ENCODE measurements at regions not wholly inside any gene's neighbourhood (a gene's known extent, or its start where the extent isn't known, plus 50 kb on each side); places are given as distances from the start of the nearest gene placed in this dataset.
"Not testable (repeated sequence)": the region's sequence is repeated elsewhere in the genome, so short reads cannot be mapped to it uniquely, and the experiment has no call there.

GRCh38 chr4:189124149-189124758 lies 816.4 kb upstream of the FRG1 start:
- DNase-seq, result no peak

DNA sequence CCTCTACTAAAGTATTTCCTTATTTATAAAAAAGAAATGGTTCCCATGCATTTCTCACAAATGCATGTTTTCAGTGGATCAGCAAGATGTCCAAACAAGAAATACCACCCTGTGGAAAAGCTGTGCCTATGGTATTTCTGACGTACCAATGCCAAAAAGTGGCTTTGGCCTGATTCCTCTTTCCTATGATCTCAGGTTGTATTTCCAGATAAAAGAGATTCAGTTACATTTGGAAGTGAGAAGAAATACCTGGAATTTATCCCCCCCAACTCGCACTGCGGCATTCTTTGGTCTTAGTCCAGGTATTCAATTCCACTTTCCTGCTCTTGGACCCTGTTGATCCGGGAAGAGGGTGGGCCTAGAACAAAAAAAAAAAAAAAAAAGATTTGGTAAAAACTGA lies 815.9 kb upstream of the FRG1 start:
- DNase-seq, result no peak

DNA sequence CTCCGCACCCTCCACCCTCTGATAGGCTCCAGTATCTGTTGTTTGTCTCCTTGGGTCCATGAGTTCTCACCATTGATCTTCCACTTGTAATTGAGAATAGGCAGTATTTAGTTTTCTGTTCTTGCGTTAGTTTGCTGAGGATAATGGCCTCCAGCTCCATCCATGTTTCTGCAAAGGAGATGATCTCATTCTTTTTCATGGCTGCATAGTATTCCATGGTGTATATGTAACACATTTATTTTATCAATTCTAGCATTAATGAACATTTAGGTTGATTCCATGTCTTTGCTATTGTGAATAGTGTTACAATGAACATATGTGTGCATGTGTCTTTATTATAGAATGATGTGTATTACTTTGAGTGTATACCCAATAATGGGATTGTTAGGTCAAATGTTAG lies 814.6 kb upstream of the FRG1 start:
- DNase-seq, result no peak

DNA sequence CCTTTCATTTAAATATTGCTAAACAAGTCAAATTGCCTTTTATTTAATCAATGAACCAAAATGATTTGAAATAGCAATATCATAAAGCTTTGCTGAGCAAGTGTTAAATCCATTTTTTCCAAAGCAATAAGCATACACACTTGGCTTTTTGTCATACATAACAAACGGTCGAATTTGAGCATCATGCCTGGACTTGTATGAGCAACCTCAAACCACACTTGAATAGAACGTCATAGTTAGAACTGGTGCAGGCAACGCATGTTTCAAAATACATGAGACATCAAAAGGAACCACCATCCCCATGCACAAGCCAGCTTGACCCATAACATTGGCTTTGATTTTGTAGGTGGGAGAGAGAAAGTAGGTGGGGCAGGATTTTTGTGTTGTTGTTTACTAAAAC lies 812.3 kb upstream of the FRG1 start:
- DNase-seq, result no peak

DNA sequence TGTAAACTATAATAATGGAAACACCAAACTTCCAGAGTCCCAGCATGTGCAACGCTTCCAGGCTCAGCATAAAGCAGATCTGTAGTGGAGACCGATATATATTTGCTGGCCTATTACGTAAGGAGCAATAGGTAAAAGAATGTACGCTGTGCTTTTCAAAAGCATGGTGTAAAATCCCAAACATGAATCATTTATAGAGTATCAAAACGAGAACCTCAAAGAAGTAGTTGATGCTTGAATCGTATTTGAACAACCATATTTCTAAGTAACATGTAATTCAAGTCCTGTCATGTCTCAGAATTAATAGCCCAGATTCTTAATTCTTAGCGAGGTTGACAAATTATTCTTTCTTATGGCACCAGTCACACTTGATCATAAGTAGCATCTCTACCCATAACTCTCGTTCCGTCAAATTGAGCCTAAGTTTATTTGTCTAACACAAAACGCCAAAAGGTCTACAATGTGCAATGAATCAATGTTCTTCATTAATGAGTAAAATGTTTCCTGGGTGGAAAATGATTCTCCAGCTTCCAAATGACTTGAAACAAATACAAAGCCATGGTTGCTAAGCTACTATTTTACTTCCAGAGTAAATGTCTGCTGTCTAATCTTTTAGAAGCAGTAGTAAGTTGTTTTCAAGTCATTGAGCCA lies 811.5 kb upstream of the FRG1 start:
- no peak for DNase-seq

DNA sequence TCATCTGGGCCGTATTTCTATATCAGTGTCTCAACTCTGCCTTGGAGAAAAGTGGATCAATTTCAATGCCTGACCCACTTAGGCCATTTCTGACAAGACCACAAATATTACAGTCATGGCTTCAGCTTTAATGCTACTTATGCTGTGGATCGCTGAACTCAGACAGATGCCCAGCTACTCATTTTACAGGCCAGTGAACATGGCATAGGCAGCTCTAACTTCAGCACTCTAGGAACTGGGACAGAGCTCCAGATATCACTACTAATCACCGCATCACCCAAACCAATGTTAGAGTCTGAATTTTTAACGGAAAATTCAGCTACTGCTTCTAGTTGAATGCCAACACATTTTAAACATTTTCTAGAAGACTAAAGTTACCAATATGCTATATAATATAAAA lies 809.6 kb upstream of the FRG1 start:
- no peak for DNase-seq

- no peak for DNase-seq
Observed at GRCh38 chr4:189136462-189136861, 804.2 kb upstream of the FRG1 start.

DNA sequence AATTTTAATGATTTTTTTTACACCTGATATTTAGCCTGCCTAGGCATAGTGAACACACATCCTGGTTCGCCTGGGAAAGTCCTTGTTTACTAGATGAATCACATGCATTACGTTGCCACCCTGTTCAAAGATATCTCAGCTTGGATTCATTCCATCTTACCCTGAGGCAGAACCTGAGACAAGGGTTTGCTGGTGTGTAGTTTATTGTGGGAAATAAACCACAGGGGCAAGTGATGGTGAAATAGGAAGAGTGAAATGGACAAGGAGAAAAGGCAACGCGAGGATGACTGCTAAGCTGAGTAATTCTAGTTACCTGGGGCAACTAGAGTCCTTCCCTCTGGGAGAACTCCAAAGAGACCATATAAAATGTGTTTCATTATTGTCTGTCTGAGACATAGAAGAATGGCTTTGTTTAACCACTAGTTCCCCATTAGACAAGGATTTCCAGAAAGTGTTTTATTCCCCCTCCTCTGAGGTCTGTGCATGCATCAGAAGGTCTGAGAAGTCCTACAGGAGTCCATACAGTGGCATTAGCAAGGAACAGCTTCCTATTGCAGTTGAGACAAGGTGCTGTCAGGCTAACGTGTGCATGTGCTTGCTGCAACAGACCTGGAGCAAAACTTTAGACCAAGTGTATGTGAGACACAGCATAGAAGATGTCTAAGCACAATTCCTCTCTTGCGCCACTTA lies 797.3 kb upstream of the FRG1 start:
- no peak for DNase-seq

GRCh38 chr4:189147005-189147929 lies 793.4 kb upstream of the FRG1 start:
- DNase-seq, result no peak

DNA sequence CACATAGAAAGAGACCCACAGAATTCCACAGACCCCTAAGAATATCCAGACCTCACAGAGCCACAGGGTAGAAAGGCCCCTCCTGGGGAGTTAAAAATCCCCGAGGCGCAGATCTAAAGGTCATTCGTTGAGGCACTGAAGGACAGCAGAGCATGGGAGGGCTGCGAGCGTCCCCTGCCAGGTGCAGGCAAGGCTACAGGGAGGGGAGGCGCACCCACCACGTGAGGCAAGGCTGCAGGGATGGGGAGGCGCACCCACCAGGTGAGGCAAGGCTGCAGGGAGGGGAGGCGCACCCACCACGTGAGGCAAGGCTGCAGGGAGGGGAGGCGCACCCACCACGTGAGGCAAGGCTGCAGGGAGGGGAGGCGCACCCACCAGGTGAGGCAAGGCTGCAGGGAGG lies 785.6 kb upstream of the FRG1 start:
- DNase-seq, result not testable (repeated sequence)

DNA sequence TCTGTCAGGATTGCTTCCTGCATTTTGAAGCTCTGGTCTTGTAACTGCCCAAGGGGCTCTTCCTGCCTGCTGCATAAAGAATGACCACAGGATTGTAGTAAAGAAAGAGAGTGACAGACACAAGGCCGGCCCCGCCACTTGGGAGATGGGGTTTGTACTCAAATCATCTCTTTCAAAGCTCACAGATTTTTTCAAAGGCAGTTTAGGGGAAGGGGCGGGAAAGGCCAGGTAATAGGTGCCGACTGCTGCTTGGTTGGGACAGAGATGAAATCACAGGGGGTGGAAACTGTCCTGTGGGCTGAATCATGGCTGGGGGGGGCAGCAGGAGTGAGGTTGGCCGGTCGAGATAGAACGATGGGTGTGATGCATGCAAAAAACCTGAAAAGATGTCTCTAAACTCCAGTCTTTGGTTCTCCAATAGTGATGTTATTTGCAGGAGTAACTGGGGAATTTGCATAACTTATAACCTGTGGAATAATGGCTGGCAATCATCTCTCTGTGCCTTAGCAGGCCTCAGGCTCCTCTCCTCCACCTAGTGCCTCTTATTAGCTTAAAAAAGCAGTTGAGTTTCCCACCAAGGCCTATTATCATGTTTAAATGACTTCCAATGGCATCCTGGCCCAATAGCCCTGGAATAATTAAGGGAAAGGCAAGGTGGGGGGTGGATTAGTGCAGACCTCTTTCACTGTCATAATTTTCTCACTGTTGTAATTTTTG lies 778.4 kb upstream of the FRG1 start:
- DNase-seq, result no peak

DNA sequence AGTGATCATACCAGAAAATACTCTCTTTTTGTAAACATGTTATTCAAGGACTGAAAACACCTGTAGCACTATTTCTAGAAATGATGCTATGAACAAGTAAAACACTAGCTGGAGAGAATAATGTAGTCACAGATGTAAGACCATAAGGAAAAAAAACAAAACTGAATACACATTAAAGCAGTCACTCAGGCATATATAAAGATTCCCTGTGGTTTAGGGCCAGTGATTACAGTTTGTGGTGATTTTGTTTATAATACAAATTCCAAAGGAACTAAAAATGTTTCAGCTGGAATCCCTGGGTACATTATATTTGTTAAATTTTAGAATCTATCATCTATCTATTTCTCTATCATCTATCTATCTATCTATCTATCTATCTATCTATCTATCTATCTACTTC lies 777.8 kb upstream of the FRG1 start:
- DNase-seq, result no peak

GRCh38 chr4:189176002-189176401 lies 764.7 kb upstream of the FRG1 start:
- no peak for DNase-seq

GRCh38 chr4:189177130-189177529 lies 763.5 kb upstream of the FRG1 start:
- DNase-seq, result no peak

GRCh38 chr4:189178125-189178746 lies 762.4 kb upstream of the FRG1 start:
- no peak for DNase-seq

DNA sequence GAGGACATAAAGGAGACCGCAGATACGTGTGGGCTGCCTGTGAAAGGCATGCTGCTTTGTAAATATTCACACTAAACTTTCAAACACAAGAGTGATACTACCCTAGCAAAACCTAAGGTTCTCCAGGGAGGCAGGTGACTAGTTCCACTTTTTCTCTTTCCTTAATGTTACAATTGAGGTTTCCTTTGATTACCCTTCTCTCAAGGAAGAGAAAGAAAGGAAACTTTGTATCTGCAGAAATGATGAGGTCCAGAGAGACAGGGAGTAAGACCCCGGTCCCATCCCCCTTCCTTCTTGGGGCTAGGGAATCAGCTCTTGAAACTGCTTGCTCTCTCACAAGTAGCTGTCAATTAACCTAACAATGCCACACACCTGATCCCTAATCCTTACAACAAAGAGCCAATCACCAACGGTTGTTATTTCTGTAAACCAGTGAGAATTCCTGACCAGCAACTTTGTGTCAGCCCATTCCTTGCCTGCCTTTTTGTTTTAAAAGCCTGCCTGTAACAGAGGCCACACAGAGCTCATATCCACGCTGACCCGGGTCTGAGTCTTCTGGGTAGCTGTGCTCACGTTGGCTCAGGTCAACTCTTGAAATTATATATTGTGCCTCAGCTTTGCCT lies 754.8 kb upstream of the FRG1 start:
- no peak for DNase-seq

DNA sequence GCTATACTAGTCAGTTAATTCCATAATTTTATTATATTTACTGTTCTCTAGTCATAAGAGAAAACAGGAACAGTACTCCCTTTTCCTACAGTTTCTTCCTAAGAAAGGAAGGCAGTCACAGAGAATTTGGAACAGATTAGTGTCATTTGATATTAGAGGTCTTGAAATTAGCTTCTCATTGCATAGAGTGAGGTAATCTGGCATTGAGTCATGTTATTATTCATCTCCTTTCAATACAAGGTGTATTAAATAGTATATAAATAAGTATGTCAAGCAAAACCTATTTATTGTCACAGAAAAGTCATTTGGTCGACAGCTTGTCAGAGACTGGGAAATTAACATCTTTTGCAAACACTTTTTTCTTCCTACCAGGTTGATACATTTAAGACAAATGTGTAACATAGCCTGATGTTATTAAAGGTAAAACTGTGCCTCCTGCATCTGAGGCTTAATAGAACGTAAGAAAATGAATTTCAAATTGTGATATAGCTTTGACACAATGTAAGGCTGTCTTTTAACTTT lies 753.1 kb upstream of the FRG1 start:
- no peak for DNase-seq

- no peak for DNase-seq
Observed at GRCh38 chr4:189198624-189199023, 742.0 kb upstream of the FRG1 start.

GRCh38 chr4:189200353-189200752 lies 740.3 kb upstream of the FRG1 start:
- no peak for DNase-seq

DNA sequence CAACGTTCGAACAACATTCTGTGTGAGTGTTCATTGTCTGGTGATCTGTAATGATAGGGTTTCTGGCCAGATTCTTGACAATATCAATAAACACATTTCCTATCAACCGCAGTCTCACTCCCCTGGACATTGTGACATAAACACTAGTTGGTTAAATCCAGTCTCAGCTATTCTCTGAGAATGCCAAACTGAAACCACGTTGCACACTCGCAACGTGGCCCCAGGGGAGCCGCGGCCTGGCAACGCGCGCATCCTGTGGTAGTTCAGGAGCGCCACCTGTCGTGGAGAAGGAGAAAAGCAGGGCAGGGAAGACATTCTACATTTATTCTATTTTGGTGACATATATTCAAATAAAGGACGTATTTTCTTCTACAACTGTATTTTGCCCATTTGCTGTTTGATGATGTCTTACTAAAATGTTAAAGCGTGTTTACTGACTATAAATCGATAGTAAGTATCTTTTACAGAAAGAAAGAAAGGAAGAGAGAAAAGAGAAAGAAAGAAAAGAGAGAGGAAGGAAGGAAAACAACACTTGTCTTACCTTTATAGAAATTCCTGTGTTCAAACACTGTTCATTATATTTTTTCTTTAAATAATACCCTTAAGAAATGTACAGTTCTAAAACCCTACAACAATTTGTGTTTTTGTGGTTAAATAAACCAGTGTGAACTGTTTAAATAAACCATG lies 738.3 kb upstream of the FRG1 start:
- DNase-seq, result peak; percentile 18

- DNase-seq, result no peak
Observed at GRCh38 chr4:189202869-189203271, 737.8 kb upstream of the FRG1 start.

Measured in CD4-positive, alpha-beta T cell treated with Interleukin-15 for 1 hour (primary cell).